ENCODE measurements at regions not wholly inside any gene's neighbourhood (a gene's known extent, or its start where the extent isn't known, plus 50 kb on each side); places are given as distances from the start of the nearest gene placed in this dataset.

DNA sequence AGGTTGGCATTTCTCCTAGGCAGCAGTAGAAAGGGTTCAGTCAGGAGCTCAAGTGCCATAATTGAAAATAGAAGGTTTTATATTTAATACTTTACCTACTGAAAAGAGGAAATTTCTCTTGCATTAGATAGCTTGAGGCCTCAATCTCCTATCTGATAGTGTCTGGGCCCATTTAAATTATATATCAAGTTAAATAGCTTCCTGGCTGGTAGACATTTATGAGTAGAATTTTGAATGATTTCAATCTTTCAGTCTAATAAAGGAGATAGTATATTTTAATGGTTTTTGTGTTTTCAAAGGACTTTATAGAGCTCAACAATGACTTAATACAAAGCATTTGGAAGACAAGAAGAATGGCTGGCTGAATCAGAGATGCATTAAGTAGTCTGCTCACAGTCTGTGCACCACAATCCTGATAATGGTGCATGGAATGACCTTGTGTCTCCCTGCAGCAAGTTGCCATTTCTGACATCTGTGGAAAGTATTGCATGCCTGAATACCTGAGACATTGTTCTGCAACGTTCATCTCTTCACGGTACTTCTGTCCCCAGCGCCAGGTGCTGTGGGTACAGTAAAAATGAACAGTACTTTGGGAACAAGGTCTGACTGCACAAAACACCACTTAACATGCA lies 974.1 kb downstream of the TMTC2 start:
- no peak for TF ChIP-seq Cebpa-rat (IDR thresholded peaks at IDR 0.05)
- no peaks in the 10 kb centered on the region for H3K4me1 ChIP-seq
- H3K27me3 ChIP-seq: no peaks in the 10 kb centered on the region
- H3K9me3 ChIP-seq (replicated peaks in 1 of 11): no peaks in the 10 kb centered on the region
- no peak overlapping the region for H3K4me3 ChIP-seq
- no peaks in the 10 kb centered on the region for H3K36me3 ChIP-seq
- no peaks in the 10 kb centered on the region for H4K20me1 ChIP-seq
- H3K27ac ChIP-seq: no peak overlapping the region
- H3K9ac ChIP-seq: no peak overlapping the region
- no peak overlapping the region for H3K4me2 ChIP-seq

DNA sequence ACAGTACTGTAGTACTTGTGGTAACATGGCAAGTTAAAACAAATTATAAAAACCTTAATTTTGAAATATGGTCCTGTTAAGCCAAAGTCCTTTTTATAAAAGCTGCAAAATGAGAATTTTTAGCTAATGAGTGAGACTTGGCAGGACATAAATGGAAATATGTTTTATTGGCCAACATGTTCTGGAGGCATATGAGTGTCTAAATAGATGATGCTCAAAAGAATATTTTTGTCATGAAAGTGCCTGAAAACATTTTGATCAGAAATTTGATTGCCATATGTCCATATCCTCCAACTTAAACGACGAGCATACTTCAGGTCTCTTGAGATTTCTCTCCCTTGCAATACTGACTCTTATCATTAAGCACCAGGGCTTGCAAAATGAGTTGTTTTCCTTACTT lies 972.6 kb downstream of the TMTC2 start:
- Histone ChIP-seq H3K4me1 (no peaks in the 10 kb centered on the region), H4K20me1 (no peaks in the 10 kb centered on the region), H3K9ac (no peak overlapping the region), H3K27me3 (no peaks in the 10 kb centered on the region), H3K4me3 (no peak overlapping the region), H3K9me3 (replicated peaks in 1 of 11) (no peaks in the 10 kb centered on the region), H3K4me2 (no peak overlapping the region), H3K36me3 (no peaks in the 10 kb centered on the region), H3K27ac (no peak overlapping the region)
- TF ChIP-seq Cebpa-rat (IDR thresholded peaks at IDR 0.05): no peak

DNA sequence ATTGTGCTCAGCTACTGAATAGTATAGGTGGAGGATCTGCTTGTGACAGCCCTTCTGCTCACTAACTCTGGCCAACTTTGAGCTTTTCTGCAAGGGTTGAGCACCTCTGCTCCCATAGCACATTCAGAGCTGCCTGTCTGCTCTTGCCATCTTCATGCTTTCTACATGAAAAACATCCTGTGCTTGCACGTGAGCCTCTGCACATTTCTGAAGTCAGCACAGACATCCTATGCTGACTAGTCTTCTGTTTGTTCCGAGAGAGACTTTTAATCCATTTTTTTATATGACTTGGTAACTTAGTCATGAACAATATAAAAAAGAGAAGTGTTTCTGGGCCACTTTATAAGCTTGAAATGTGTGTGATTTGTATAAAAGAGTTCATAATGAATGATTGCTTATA lies 969.3 kb downstream of the TMTC2 start:
- no peak overlapping the region for H3K27ac ChIP-seq
- TF ChIP-seq Cebpa-rat (IDR thresholded peaks at IDR 0.05): no peak
- no peaks in the 10 kb centered on the region for H3K36me3 ChIP-seq
- H3K9ac ChIP-seq: no peak overlapping the region
- H3K4me2 ChIP-seq: no peak overlapping the region
- peaks cover 0 to 13% (median 0%) of the 10 kb centered on the region in 11 experiments; a peak in 5 of 22 replicates for H3K9me3 ChIP-seq (replicated peaks in 1 of 11)
- no peaks in the 10 kb centered on the region for H3K27me3 ChIP-seq
- H4K20me1 ChIP-seq: no peaks in the 10 kb centered on the region
- no peaks in the 10 kb centered on the region for H3K4me1 ChIP-seq
- no peak overlapping the region for H3K4me3 ChIP-seq

DNA sequence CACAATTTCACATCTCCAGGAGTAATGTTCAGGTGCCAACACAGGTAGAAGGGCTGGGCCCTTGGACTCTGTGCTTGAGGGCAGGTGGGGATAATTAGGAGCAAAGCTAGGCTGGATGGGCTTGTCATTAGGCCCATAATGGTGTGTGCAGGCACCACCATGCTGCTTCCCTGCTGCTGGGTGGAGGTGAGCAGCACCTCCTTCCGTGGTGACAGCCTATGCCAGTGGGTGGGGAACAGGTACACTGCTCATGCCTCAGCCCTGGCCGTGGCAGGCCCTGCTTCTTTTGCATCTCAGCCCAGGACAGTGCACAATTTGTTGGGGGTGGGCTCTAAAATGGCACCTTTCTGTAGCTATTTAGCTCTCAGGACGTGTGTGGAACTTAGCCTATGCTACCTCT lies 955.5 kb downstream of the TMTC2 start:
- Histone ChIP-seq H3K4me1 (no peaks in the 10 kb centered on the region), H3K4me2 (no peak overlapping the region), H3K27me3 (no peaks in the 10 kb centered on the region), H3K4me3 (no peak overlapping the region), H3K9me3 (replicated peaks in 1 of 11) (peaks cover 0 to 4% (median 0%) of the 10 kb centered on the region in 11 experiments; a peak in 1 of 22 replicates), H3K9ac (no peak overlapping the region), H3K27ac (no peak overlapping the region), H3K36me3 (no peaks in the 10 kb centered on the region), H4K20me1 (no peaks in the 10 kb centered on the region)
- no peak for TF ChIP-seq Cebpa-rat (IDR thresholded peaks at IDR 0.05)

DNA sequence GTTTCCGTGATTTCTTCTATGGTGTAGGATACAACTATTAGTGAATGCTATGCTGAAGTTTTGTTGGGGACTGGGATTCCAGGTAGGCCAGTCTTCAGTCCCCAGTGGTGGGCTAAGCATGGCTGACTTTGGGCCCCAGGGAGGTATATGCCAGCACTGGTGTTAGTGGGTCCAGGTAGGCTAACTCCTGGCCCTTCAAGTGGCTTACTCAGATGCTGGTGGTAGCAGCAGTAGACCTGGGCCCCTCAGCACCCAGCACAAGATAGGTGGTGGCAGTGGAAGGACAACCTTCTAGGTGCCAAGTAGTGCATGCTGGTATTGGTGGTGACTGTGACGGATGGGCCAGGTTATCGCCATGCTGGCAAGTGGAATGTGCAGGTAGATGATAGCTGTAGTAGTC lies 955.1 kb downstream of the TMTC2 start:
- Histone ChIP-seq H3K9me3 (replicated peaks in 1 of 11) (peaks cover 0 to 4% (median 0%) of the 10 kb centered on the region in 11 experiments; a peak in 1 of 22 replicates), H3K4me3 (no peak overlapping the region), H3K9ac (no peak overlapping the region), H3K27ac (no peak overlapping the region), H3K4me2 (no peak overlapping the region), H3K27me3 (no peaks in the 10 kb centered on the region), H4K20me1 (no peaks in the 10 kb centered on the region), H3K36me3 (no peaks in the 10 kb centered on the region), H3K4me1 (no peaks in the 10 kb centered on the region)
- TF ChIP-seq Cebpa-rat (IDR thresholded peaks at IDR 0.05): no peak

DNA sequence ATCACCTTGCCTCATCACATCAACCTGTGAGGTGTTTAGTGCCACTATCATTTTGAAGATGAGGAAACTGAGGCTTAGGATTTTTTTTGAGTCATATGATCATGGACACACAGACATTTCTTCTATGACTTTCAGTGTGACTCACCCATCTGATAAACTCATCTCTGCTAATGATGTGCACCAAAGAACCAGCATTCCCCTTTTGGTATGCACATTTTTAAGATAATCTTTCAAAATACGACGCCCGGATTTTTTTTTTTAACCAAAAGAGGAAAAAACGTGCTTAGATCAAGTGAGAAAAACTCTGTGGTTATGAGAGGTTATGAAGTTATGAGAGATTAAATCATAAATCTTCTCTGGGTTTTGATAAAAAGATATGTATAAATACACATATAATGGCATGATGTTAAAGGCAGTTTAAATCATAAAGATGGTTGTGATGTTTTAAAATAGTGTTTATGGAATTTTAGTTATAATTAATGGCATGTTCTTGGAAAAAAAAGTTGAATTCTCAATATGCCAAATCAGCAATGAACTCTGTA lies 948.1 kb downstream of the TMTC2 start:
- Histone ChIP-seq H3K27me3 (no peaks in the 10 kb centered on the region), H4K20me1 (no peaks in the 10 kb centered on the region), H3K9me3 (replicated peaks in 1 of 11) (no peaks in the 10 kb centered on the region), H3K4me1 (no peaks in the 10 kb centered on the region), H3K36me3 (no peaks in the 10 kb centered on the region), H3K4me3 (no peak overlapping the region), H3K27ac (no peak overlapping the region), H3K9ac (no peak overlapping the region), H3K4me2 (no peak overlapping the region)
- no peak for TF ChIP-seq Cebpa-rat (IDR thresholded peaks at IDR 0.05)

DNA sequence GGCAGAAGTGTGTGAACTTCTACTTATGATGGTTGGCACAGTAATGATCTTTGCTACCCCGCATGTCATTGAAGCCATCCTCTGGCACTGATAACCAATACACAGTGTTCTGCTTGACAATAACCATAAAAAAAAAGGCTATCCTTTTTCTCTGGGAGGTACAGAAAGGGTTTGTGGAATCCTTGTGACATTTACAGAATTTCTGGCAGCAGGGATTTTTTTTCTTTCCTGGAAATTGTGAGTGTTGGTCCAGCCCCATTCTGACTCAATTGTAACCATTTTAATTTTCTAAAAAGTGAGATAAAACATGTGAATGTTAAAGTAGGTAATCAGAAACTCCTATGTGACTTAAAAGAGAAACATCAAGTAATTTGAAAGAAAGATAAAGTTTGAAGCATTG lies 943.8 kb downstream of the TMTC2 start:
- no peaks in the 10 kb centered on the region for H3K9me3 ChIP-seq (replicated peaks in 1 of 11)
- H3K4me1 ChIP-seq: no peaks in the 10 kb centered on the region
- H3K36me3 ChIP-seq: no peaks in the 10 kb centered on the region
- H4K20me1 ChIP-seq: no peaks in the 10 kb centered on the region
- no peak for TF ChIP-seq Cebpa-rat (IDR thresholded peaks at IDR 0.05)
- H3K27me3 ChIP-seq: no peaks in the 10 kb centered on the region
- H3K4me2 ChIP-seq: no peak overlapping the region
- no peak overlapping the region for H3K9ac ChIP-seq
- H3K4me3 ChIP-seq: no peak overlapping the region
- no peak overlapping the region for H3K27ac ChIP-seq

DNA sequence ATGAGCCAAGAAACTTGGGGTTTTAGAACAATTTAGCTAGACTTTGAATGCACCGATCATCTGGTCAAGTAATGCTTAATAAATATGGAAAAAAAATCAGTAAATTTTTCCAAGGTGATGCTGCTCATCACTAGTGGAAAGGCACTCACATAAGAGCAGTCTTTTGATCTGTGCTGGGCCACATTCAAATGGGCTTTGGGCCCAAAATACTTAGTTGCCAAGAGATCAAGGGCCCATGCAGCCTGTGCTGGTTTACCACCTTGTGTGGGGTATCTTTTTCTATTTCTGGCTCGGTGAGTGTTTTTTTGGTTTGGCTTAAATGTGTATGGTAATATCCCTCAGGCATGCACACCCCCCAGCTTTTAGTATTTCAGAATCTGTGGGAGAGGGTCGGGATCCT lies 943.2 kb downstream of the TMTC2 start:
- TF ChIP-seq Cebpa-rat (IDR thresholded peaks at IDR 0.05): no peak
- no peak overlapping the region for H3K9ac ChIP-seq

DNA sequence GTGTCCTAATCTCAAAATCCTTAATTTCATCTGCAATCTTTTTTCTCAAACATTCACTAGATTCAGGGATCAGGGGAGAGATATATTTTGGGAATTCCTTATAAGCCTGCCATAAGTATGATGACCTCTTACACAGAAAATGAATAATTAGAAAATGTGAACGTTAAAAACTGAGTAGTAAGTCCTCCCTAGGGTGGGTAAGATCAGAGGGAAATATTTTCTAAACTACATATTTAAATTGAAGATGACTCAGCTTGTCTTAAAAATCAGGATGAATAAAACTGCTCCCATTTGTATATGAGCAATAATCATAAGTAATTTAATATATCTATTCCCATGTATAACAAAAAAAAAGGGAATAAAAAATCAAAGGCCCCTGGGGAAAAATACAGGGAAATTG lies 935.5 kb downstream of the TMTC2 start:
- no peak for TF ChIP-seq Cebpa-rat (IDR thresholded peaks at IDR 0.05)
- Histone ChIP-seq H4K20me1 (no peaks in the 10 kb centered on the region), H3K4me2 (no peak overlapping the region)

More for the DNA sequence above, 943.2 kb downstream of the TMTC2 start:
- Histone ChIP-seq H3K4me3 (no peak overlapping the region), H3K27ac (no peak overlapping the region), H3K9me3 (replicated peaks in 1 of 11) (no peaks in the 10 kb centered on the region), H3K4me2 (no peak overlapping the region), H3K36me3 (no peaks in the 10 kb centered on the region), H3K4me1 (no peaks in the 10 kb centered on the region), H3K27me3 (no peaks in the 10 kb centered on the region), H4K20me1 (no peaks in the 10 kb centered on the region)

DNA sequence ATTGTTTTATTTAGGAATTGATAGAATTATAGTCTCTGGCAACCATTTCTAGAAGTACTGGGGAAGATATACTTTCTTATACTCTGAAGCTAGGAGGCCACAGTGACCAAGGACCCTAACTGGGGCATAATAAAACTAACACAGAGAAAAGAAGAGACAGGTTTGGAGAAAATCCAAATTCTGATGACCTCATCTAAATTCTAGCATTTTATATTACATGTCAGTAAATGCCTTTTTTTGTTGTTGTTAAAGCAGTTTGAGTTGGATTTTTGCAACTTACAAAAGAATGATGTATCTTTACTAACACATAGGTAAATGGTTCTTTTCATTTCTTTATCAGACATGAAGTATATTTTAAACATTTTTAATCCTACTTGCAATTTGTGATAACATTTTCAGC lies 933.3 kb downstream of the TMTC2 start:
- Histone ChIP-seq H3K9ac (no peak overlapping the region), H4K20me1 (no peaks in the 10 kb centered on the region), H3K27me3 (no peaks in the 10 kb centered on the region), H3K27ac (no peak overlapping the region), H3K9me3 (replicated peaks in 1 of 11) (peaks cover 4 to 10% (median 5%) of the 10 kb centered on the region in 11 experiments; a peak in 21 of 22 replicates), H3K4me1 (no peaks in the 10 kb centered on the region), H3K36me3 (no peaks in the 10 kb centered on the region), H3K4me2 (no peak overlapping the region), H3K4me3 (no peak overlapping the region)
- TF ChIP-seq Cebpa-rat (IDR thresholded peaks at IDR 0.05): no peak

More for the DNA sequence above, 935.5 kb downstream of the TMTC2 start:
- no peak overlapping the region for H3K4me3 ChIP-seq
- H3K9ac ChIP-seq: no peak overlapping the region
- no peaks in the 10 kb centered on the region for H3K4me1 ChIP-seq
- no peaks in the 10 kb centered on the region for H3K9me3 ChIP-seq (replicated peaks in 1 of 11)
- H3K27ac ChIP-seq: no peak overlapping the region
- H3K27me3 ChIP-seq: no peaks in the 10 kb centered on the region
- no peaks in the 10 kb centered on the region for H3K36me3 ChIP-seq
